Stimulated activated CD8-positive, alpha-beta memory T cell treated with anti-CD3 and anti-CD28 coated beads, Interleukin-4, amount 100 ng/mL, for 48 hours (primary cell): ENCODE measurements at regions not wholly inside any gene's neighbourhood (a gene's known extent, or its start where the extent isn't known, plus 50 kb on each side); places are given as distances from the start of the nearest gene placed in this dataset.

Experiments
- DNase-seq: peaks from one replicate; pipeline ENCODE4 v3.0.0-alpha.2; 2020

- DNase-seq, result peak; percentile 14
These were observed 69.6 kb upstream of the FSTL4 start for GRCh38 chr5:133681896-133682295.

DNA sequence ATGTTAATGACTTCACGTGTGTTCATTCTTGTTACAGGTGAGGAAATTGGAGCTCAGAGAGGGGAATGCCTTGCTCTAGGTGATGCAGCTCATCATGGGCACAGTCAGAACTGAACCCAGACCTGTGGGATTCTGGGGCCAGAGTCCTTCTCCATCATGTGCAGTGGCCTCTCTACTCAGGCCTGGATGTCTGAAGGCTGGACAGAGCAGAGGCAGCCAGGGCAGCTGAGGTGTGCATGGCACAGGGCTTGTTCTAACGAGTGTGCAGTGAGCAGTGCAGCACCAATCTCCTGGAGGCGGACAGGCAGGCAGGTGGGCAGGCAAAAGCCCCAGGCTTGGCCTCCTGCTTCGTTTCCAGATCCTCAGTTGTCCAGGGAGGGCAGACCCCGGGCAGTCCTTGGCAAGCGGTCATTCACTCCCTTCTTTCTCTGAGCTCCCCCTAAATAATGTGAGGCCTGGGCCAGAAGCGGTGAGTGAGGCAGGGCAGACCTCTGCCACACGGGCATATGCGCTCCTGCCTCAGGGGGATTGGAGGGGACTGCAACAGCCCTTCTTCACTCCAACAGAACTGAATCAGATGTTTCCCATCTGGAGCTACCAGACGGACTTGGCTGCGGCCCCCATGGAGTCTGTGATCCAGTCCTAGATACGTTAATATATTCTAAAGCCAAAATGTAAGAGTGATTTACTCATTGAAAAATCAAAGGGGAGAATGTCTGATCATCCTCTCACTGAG lies 68.7 kb upstream of the FSTL4 start:
- no peak for DNase-seq

GRCh38 chr5:133679534-133679933 lies 67.2 kb upstream of the FSTL4 start:
- no peak for DNase-seq

- DNase-seq, result no peak
These were observed 63.2 kb upstream of the FSTL4 start for GRCh38 chr5:133675376-133676154.

GRCh38 chr5:133670336-133670735 lies 58.0 kb upstream of the FSTL4 start:
- no peak for DNase-seq

- no peak for DNase-seq
These were observed 57.1 kb upstream of the FSTL4 start for GRCh38 chr5:133669472-133669871.

GRCh38 chr5:133668458-133668857 lies 56.1 kb upstream of the FSTL4 start:
- no peak for DNase-seq

GRCh38 chr5:133667217-133667616 lies 54.9 kb upstream of the FSTL4 start:
- no peak for DNase-seq

DNA sequence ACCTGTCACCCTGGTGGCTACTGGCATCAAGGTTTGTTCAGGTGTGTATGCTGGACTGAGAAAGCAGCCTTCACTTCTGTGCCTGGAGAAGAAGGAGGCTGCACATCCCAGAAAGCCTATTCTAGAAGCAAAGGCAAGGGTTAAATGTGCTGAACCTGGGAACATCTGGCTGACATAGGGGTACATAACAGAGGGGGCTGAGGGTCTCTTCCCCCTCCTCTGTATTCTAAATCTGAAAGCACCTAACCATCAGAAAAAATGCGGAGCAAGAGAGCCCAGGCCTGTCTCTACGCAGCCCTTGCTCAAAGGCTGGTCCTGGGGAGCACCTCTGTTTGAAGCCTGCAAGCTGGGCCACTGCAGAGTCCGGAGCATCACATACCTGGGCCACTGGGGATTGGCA lies 53.2 kb upstream of the FSTL4 start:
- DNase-seq, result no peak

- DNase-seq, result no peak
These were observed 52.1 kb upstream of the FSTL4 start for GRCh38 chr5:133664422-133664821.

DNA sequence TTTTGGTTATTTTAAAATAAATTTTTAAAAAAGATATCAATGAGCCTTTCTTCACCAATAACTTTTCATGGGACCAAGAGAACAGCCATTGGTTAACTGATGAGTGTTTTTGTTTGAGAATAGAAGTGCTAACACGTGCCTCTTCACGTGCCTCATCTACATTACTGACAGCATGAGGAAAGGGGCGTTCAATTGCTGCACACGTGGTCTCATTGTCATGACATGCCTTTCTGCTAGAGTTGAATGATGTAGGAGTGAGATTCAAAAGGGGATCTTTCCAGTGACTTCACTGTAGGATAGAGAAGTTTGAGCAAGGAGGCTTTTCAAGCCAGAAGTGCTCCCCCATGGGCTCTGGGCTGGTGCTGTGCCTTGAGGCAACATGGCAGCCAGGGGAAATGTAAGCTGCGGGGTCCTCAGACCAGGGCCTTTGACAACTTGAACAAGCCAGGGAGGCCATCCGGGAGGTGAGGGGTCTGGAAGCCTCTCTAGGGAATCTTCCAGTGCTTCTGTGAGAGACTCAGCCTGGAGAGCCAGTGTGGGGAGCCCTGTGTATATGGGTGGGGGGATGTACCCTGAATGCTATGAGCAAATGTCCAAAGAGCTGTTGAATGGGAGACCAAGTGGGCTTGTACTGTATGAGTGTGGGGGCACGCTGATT lies 51.2 kb upstream of the FSTL4 start:
- no peak for DNase-seq

DNA sequence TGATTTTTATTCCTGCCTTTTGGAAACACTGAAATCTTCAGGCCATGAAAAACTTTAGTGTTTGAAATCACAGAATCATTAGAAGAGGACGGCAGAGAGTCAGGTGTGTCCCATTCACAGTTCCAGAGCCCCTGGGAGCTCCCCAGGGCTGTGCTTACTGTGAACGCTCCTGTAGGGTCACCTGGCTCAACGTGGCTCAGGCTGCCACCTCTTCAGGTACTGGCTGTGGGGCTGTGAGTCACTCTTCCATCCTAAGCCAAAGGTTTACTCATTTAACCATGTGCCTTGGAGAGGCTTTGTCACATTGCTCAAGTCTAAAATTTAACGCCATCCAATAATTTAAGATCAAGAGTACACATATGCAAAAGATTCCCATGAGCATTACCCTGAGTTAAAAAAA lies 50.2 kb upstream of the FSTL4 start:
- DNase-seq, result no peak
